SU-DHL-6 (cell line): ENCODE measurements at regions not wholly inside any gene's neighbourhood (a gene's known extent, or its start where the extent isn't known, plus 50 kb on each side); places are given as distances from the start of the nearest gene placed in this dataset.
A peak's percentile ranks its signal among the peaks of the same experiment; 100 is the strongest.

ENCODE experiments used
- H2AFZ ChIP-seq: fragments of 200-600 bp; sonication (generic); 2 replicates; pipeline ENCODE4 v1.6.1; 2014; ENCODE audit warnings: low read depth, mild to moderate bottlenecking, moderate library complexity, mixed read lengths, antibody characterized with exemption, low read length; ENCODE audit not compliant: severe bottlenecking
- H3F3A ChIP-seq: fragments of 200-600 bp; shearing (Covaris generic); 2 replicates; pipeline ENCODE4 v1.6.0; 2016; ENCODE audit warnings: antibody characterized with exemption, mild to moderate bottlenecking; ENCODE audit not compliant: insufficient read depth
- H3K27ac ChIP-seq: fragments of 200-600 bp; sonication (generic); 2 replicates; pipeline ENCODE4 v1.5.1; 2016; ENCODE audit warnings: low read depth, mild to moderate bottlenecking, low read length, moderate library complexity, mixed read lengths
- H3K27me3 ChIP-seq: fragments of 200-600 bp; sonication (generic), shearing (Covaris generic); 2 replicates; pipeline ENCODE4 v1.6.0; 2014; ENCODE audit warnings: mild to moderate bottlenecking, low read length
- H3K36me3 ChIP-seq: fragments of 200-600 bp; sonication (generic); 2 replicates; pipeline ENCODE4 v1.6.1; 2014; ENCODE audit warnings: mild to moderate bottlenecking, low read length, mixed read lengths
- H3K4me2 ChIP-seq: fragments of 300-600, 200-600 bp; shearing (Covaris generic), sonication (generic); 2 replicates; pipeline ENCODE4 v1.6.0; 2014; ENCODE audit warnings: low read length, low read depth, mild to moderate bottlenecking; ENCODE audit not compliant: poor library complexity, severe bottlenecking
- H3K4me3 ChIP-seq: fragments of 200-600 bp; sonication (generic); 2 replicates; pipeline ENCODE4 v1.5.1; 2014; ENCODE audit warnings: antibody characterized with exemption, low read length, mild to moderate bottlenecking, mixed read lengths; ENCODE audit not compliant: insufficient read depth, poor library complexity, severe bottlenecking
- H3K79me2 ChIP-seq: fragments of 200-600 bp; sonication (generic); 2 replicates; pipeline ENCODE4 v1.6.1; 2014; ENCODE audit warnings: mild to moderate bottlenecking, low read length, moderate library complexity; ENCODE audit not compliant: insufficient read depth
- H3K9ac ChIP-seq: fragments of 200-600 bp; sonication (generic); 2 replicates; pipeline ENCODE4 v1.7.0; 2014; ENCODE audit warnings: mild to moderate bottlenecking, low read length
- H3K9me2 ChIP-seq: fragments of 200-600 bp; sonication (generic); replicated peaks from 2 replicates; pipeline ENCODE4 v1.6.1; 2014; ENCODE audit warnings: low read length; ENCODE audit not compliant: insufficient read depth
- H3K9me3 ChIP-seq: fragments of 200-600 bp; sonication (generic); 2 replicates; pipeline ENCODE4 v1.6.1; 2014; ENCODE audit warnings: low read length, mixed read lengths; ENCODE audit not compliant: insufficient read depth
- H4K20me1 ChIP-seq: fragments of 200-600 bp; sonication (generic); 2 replicates; pipeline ENCODE4 v1.6.1; 2014; ENCODE audit warnings: low read depth, mild to moderate bottlenecking, antibody characterized with exemption, low read length, moderate library complexity, mixed read lengths
- CTCF ChIP-seq: fragments of 200-600 bp; sonication (generic); IDR thresholded peaks from one replicate; pipeline ENCODE4 v1.5.1; 2017; ENCODE audit warnings: antibody characterized with exemption, mild to moderate bottlenecking, low read length, moderate library complexity; ENCODE audit not compliant: insufficient read depth, poor library complexity, severe bottlenecking
- EZH2phosphoT487 ChIP-seq: fragments of 200-600 bp; sonication (generic), shearing (Covaris generic); conservative IDR thresholded peaks from 2 replicates; pipeline ENCODE4 v1.6.1; 2018; ENCODE audit warnings: mild to moderate bottlenecking, antibody characterized with exemption, low read length, moderate library complexity, mixed read lengths

GRCh38 chr12:83954071-83954789 is 958.4 kb downstream of the SLC6A15 start:
- TF ChIP-seq EZH2phosphoT487 (no peak), CTCF (no peak)
- no peak overlapping the region for H3K9ac ChIP-seq
- H3K9me2 ChIP-seq = no peaks in the 10 kb centered on the region
- no peak overlapping the region for H3K4me2 ChIP-seq
- H3K4me3 ChIP-seq = no peak overlapping the region
- H3K27me3 ChIP-seq = no peaks in the 10 kb centered on the region
- no peaks in the 10 kb centered on the region for H4K20me1 ChIP-seq
- H3K9me3 ChIP-seq = no peaks in the 10 kb centered on the region; the same call in 1 of the 2 replicates
- H3F3A ChIP-seq = no peaks in the 10 kb centered on the region
- no peak overlapping the region for H2AFZ ChIP-seq
- no peak overlapping the region for H3K27ac ChIP-seq
- H3K79me2 ChIP-seq = no peaks in the 10 kb centered on the region
- H3K36me3 ChIP-seq = no peaks in the 10 kb centered on the region

GRCh38 chr12:83945871-83946270 is 966.7 kb downstream of the SLC6A15 start:
- no peak overlapping the region for H3K27ac ChIP-seq

GRCh38 chr12:83939718-83940117 is 972.9 kb downstream of the SLC6A15 start:
- Histone ChIP-seq H3K79me2 (no peaks in the 10 kb centered on the region), H3K9ac (no peak overlapping the region), H2AFZ (no peak overlapping the region), H3K4me3 (no peak overlapping the region), H3K27me3 (no peaks in the 10 kb centered on the region), H3K36me3 (no peaks in the 10 kb centered on the region), H4K20me1 (no peaks in the 10 kb centered on the region), H3F3A (no peaks in the 10 kb centered on the region), H3K9me3 (no peaks in the 10 kb centered on the region), H3K27ac (no peak overlapping the region), H3K4me2 (no peak overlapping the region), H3K9me2 (no peaks in the 10 kb centered on the region)
- TF ChIP-seq EZH2phosphoT487 (no peak), CTCF (no peak)

More at GRCh38 chr12:83945871-83946270, 966.7 kb downstream of the SLC6A15 start:
- Histone ChIP-seq H3K9ac (no peak overlapping the region), H3K4me2 (no peak overlapping the region), H3K4me3 (no peak overlapping the region), H3K36me3 (no peaks in the 10 kb centered on the region), H3K27me3 (no peaks in the 10 kb centered on the region), H4K20me1 (no peaks in the 10 kb centered on the region), H3K9me3 (no peaks in the 10 kb centered on the region), H3K79me2 (no peaks in the 10 kb centered on the region), H3K9me2 (no peaks in the 10 kb centered on the region), H3F3A (no peaks in the 10 kb centered on the region), H2AFZ (peak overlapping the region; percentile 51)
- TF ChIP-seq EZH2phosphoT487 = no peak

GRCh38 chr12:83933615-83934014 is 979.0 kb downstream of the SLC6A15 start:
- no peaks in the 10 kb centered on the region for H3K27me3 ChIP-seq
- H3K4me3 ChIP-seq = no peak overlapping the region
- H2AFZ ChIP-seq = no peak overlapping the region
- H3K79me2 ChIP-seq = no peaks in the 10 kb centered on the region
- H3K4me2 ChIP-seq = no peak overlapping the region
- TF ChIP-seq EZH2phosphoT487 (no peak), CTCF (no peak)
- no peak overlapping the region for H3K27ac ChIP-seq
- H3K36me3 ChIP-seq = no peaks in the 10 kb centered on the region
- no peak overlapping the region for H3K9ac ChIP-seq
- no peaks in the 10 kb centered on the region for H3K9me3 ChIP-seq
- H3F3A ChIP-seq = no peaks in the 10 kb centered on the region
- H4K20me1 ChIP-seq = no peaks in the 10 kb centered on the region
- H3K9me2 ChIP-seq = no peaks in the 10 kb centered on the region
